Endodermal cell (in vitro differentiated cells): ENCODE measurements at regions not wholly inside any gene's neighbourhood (a gene's known extent, or its start where the extent isn't known, plus 50 kb on each side); places are given as distances from the start of the nearest gene placed in this dataset.

Experiments
- DNase-seq: peaks from one replicate; pipeline ENCODE4 v3.0.0-alpha.2; 2017
- H3K27ac ChIP-seq: 2 replicates; pipeline ENCODE4 v1.5.1; 2013; ENCODE audit warnings: mild to moderate bottlenecking, low read depth, low read length, moderate library complexity
- H3K27me3 ChIP-seq: 2 replicates; pipeline ENCODE4 v1.6.1; 2013; ENCODE audit warnings: mild to moderate bottlenecking, low read length, moderate library complexity; ENCODE audit not compliant: insufficient read depth, control insufficient read depth, poor library complexity, severe bottlenecking
- H3K36me3 ChIP-seq: 2 replicates; pipeline ENCODE4 v1.7.0; 2013; ENCODE audit warnings: mild to moderate bottlenecking, low read length, moderate library complexity; ENCODE audit not compliant: control insufficient read depth, insufficient read depth
- H3K4me1 ChIP-seq: one replicate; pipeline ENCODE4 v1.7.0; 2013; ENCODE audit warnings: low read length; ENCODE audit not compliant: control insufficient read depth, insufficient read depth
- H3K4me3 ChIP-seq: 2 replicates; pipeline ENCODE4 v1.5.1; 2013; ENCODE audit warnings: mild to moderate bottlenecking, low read length, moderate library complexity
- H3K9ac ChIP-seq: 2 replicates; pipeline ENCODE4 v1.6.1; 2013; ENCODE audit warnings: mild to moderate bottlenecking, low read length, moderate library complexity; ENCODE audit not compliant: poor library complexity, severe bottlenecking; ENCODE audit errors: extremely low read depth
- H3K9me3 ChIP-seq: 2 replicates; pipeline ENCODE4 v1.6.1; 2013; ENCODE audit warnings: mild to moderate bottlenecking, low read length, moderate library complexity; ENCODE audit not compliant: control insufficient read depth
- H3K27ac Mint-ChIP-seq: 2 replicates; pipeline ENCODE4 v1.8.0; 2020; ENCODE audit warnings: mixed read lengths
- H3K27me3 Mint-ChIP-seq: 2 replicates; pipeline ENCODE4 v1.8.0; 2021; ENCODE audit warnings: mild to moderate bottlenecking, mixed read lengths; ENCODE audit not compliant: insufficient read depth
- H3K36me3 Mint-ChIP-seq: 2 replicates; pipeline ENCODE4 v1.8.0; 2020; ENCODE audit warnings: low read depth, mixed read lengths
- H3K4me1 Mint-ChIP-seq: 2 replicates; pipeline ENCODE4 v1.8.0; 2020; ENCODE audit warnings: mixed read lengths
- H3K4me3 Mint-ChIP-seq: 2 replicates; pipeline ENCODE4 v1.8.0; 2020; ENCODE audit warnings: mild to moderate bottlenecking, moderate library complexity, mixed read lengths
- H3K9me3 Mint-ChIP-seq: 2 replicates; pipeline ENCODE4 v1.8.0; 2020; ENCODE audit warnings: mild to moderate bottlenecking, mixed read lengths
- CTCF ChIP-seq: fragments of 200-600 bp; sonication (generic); conservative IDR thresholded peaks from 2 replicates; pipeline ENCODE4 v1.5.0; 2021; ENCODE audit warnings: antibody characterized with exemption, mild to moderate bottlenecking
- WGBS, 2 experiments: methylation state at CpG; one replicate each; pipeline versions ENCODE4 v1.1.5 to v1.1.7; 2013; ENCODE audit warnings: missing lambda C conversion rate in 2 of 2, mixed read lengths in 1 of 2; ENCODE audit not compliant: insufficient coverage in 1 of 2, insufficient read length in 1 of 2; 5-methylcytosine and 5-hydroxymethylcytosine counted together

GRCh38 chr16:13403326-13403725, 501.9 kb downstream of the SHISA9 start:
- peaks cover 9% of the 10 kb centered on the region for H3K4me1 Mint-ChIP-seq
- H3K36me3 Mint-ChIP-seq: peaks cover 6% of the 10 kb centered on the region
- H3K27me3 Mint-ChIP-seq: peaks cover 2% of the 10 kb centered on the region
- Histone ChIP-seq H3K27ac (no peak overlapping the region), H3K4me3 (peak overlapping the region; percentile 47), H3K4me1 (no peaks in the 10 kb centered on the region), H3K27me3 (no peaks in the 10 kb centered on the region), H3K9ac (no peak overlapping the region), H3K36me3 (no peaks in the 10 kb centered on the region), H3K9me3 (peaks cover 6% of the 10 kb centered on the region)
- H3K27ac Mint-ChIP-seq: no peak overlapping the region
- TF ChIP-seq CTCF: no peak
- no peak overlapping the region for H3K4me3 Mint-ChIP-seq
- peaks cover 6% of the 10 kb centered on the region for H3K9me3 Mint-ChIP-seq
- no peak for DNase-seq

GRCh38 chr16:13414154-13414553, 505.8 kb upstream of the ERCC4 start:
- Histone ChIP-seq H3K36me3 (no peaks in the 10 kb centered on the region), H3K9me3 (peaks cover 11% of the 10 kb centered on the region), H3K4me1 (no peaks in the 10 kb centered on the region), H3K9ac (no peak overlapping the region), H3K27ac (no peak overlapping the region), H3K4me3 (no peak overlapping the region), H3K27me3 (no peaks in the 10 kb centered on the region)
- peaks cover 5% of the 10 kb centered on the region for H3K4me1 Mint-ChIP-seq
- no peak for TF ChIP-seq CTCF
- no peak overlapping the region for H3K27ac Mint-ChIP-seq
- peaks cover 4% of the 10 kb centered on the region for H3K9me3 Mint-ChIP-seq
- peaks cover 4% of the 10 kb centered on the region for H3K36me3 Mint-ChIP-seq
- no peak for DNase-seq
- H3K27me3 Mint-ChIP-seq: peaks cover 1% of the 10 kb centered on the region
- no peak overlapping the region for H3K4me3 Mint-ChIP-seq

GRCh38 chr16:13419589-13419988, 500.4 kb upstream of the ERCC4 start:
- WGBS, 2 experiments: 100% methylated on average over 1 to 2 of the region's 2 CpGs
- H3K4me3 Mint-ChIP-seq: no peak overlapping the region
- Histone ChIP-seq H3K27me3 (no peaks in the 10 kb centered on the region), H3K9ac (no peak overlapping the region), H3K4me3 (no peak overlapping the region), H3K27ac (no peak overlapping the region), H3K9me3 (peaks cover 5% of the 10 kb centered on the region), H3K36me3 (no peaks in the 10 kb centered on the region), H3K4me1 (no peaks in the 10 kb centered on the region)
- peaks cover 5% of the 10 kb centered on the region for H3K36me3 Mint-ChIP-seq
- no peaks in the 10 kb centered on the region for H3K4me1 Mint-ChIP-seq
- TF ChIP-seq CTCF: no peak
- H3K27me3 Mint-ChIP-seq: peaks cover 1% of the 10 kb centered on the region
- no peak for DNase-seq
- no peak overlapping the region for H3K27ac Mint-ChIP-seq
- H3K9me3 Mint-ChIP-seq: peaks cover 2% of the 10 kb centered on the region
